IPS-20b (cell line): ENCODE measurements at regions not wholly inside any gene's neighbourhood (a gene's known extent, or its start where the extent isn't known, plus 50 kb on each side); places are given as distances from the start of the nearest gene placed in this dataset.

Experiments used
- H3K27ac ChIP-seq: one replicate; pipeline ENCODE4 v1.5.1; 2013; ENCODE audit warnings: low read length
- H3K27me3 ChIP-seq: 2 replicates; pipeline ENCODE4 v1.6.1; 2013; ENCODE audit warnings: mild to moderate bottlenecking, low read length, inconsistent platforms; ENCODE audit not compliant: insufficient read depth
- H3K36me3 ChIP-seq: 2 replicates; pipeline ENCODE4 v1.6.1; 2013; ENCODE audit warnings: low read depth, mild to moderate bottlenecking, inconsistent platforms, low read length, moderate library complexity; ENCODE audit not compliant: insufficient read depth
- H3K4me1 ChIP-seq: 2 replicates; pipeline ENCODE4 v1.6.1; 2013; ENCODE audit warnings: mild to moderate bottlenecking, control low read depth, inconsistent platforms, low read length, moderate library complexity; ENCODE audit not compliant: insufficient read depth
- H3K4me3 ChIP-seq: 2 replicates; pipeline ENCODE4 v1.5.1; 2013; ENCODE audit warnings: mild to moderate bottlenecking, low read length, inconsistent platforms
- H3K9ac ChIP-seq: 2 replicates; pipeline ENCODE4 v1.6.1; 2013; ENCODE audit warnings: low read depth, mild to moderate bottlenecking, inconsistent platforms, low read length, moderate library complexity
- H3K9me3 ChIP-seq: 2 replicates; pipeline ENCODE4 v1.6.1; 2013; ENCODE audit warnings: mild to moderate bottlenecking, low read depth, low read length, inconsistent platforms; ENCODE audit not compliant: insufficient read depth

GRCh38 chr16:7090628-7091115 is 242.0 kb upstream of the RBFOX1 start:
- Histone ChIP-seq H3K27ac (no peak overlapping the region), H3K9me3 (no peaks in the 10 kb centered on the region), H3K27me3 (peaks cover 4% of the 10 kb centered on the region; the same call in 1 of the 2 replicates), H3K36me3 (no peaks in the 10 kb centered on the region), H3K9ac (peak overlapping the region; percentile 12; the same call in 1 of the 2 replicates), H3K4me3 (no peak overlapping the region), H3K4me1 (peaks cover 22% of the 10 kb centered on the region; the same call in 1 of the 2 replicates)

GRCh38 chr16:7089751-7090150 is 242.9 kb upstream of the RBFOX1 start:
- Histone ChIP-seq H3K27me3 (peaks cover 5% of the 10 kb centered on the region; the same call in 1 of the 2 replicates), H3K9ac (peak overlapping the region; percentile 12; the same call in 1 of the 2 replicates), H3K4me1 (peaks cover 22% of the 10 kb centered on the region; the same call in 1 of the 2 replicates), H3K4me3 (peak overlapping the region; percentile 8; the same call in 1 of the 2 replicates), H3K9me3 (no peaks in the 10 kb centered on the region), H3K27ac (no peak overlapping the region), H3K36me3 (no peaks in the 10 kb centered on the region)

GRCh38 chr16:7088711-7089110 is 243.9 kb upstream of the RBFOX1 start:
- Histone ChIP-seq H3K27ac (no peak overlapping the region), H3K27me3 (peaks cover 5% of the 10 kb centered on the region; the same call in 1 of the 2 replicates), H3K9ac (no peak overlapping the region), H3K36me3 (no peaks in the 10 kb centered on the region), H3K9me3 (no peaks in the 10 kb centered on the region), H3K4me3 (no peak overlapping the region), H3K4me1 (peaks cover 22% of the 10 kb centered on the region; the same call in 1 of the 2 replicates)

- no peak overlapping the region for H3K9ac ChIP-seq
- H3K27me3 ChIP-seq = peaks cover 5% of the 10 kb centered on the region; the same call in 1 of the 2 replicates
- no peak overlapping the region for H3K27ac ChIP-seq
- peaks cover 22% of the 10 kb centered on the region; the same call in 1 of the 2 replicates for H3K4me1 ChIP-seq
- no peaks in the 10 kb centered on the region for H3K36me3 ChIP-seq
- no peaks in the 10 kb centered on the region for H3K9me3 ChIP-seq
- no peak overlapping the region for H3K4me3 ChIP-seq
Measured at GRCh38 chr16:7086822-7087616, 245.6 kb upstream of the RBFOX1 start.

GRCh38 chr16:7085776-7086175 is 246.9 kb upstream of the RBFOX1 start:
- Histone ChIP-seq H3K27me3 (peaks cover 5% of the 10 kb centered on the region; the same call in 1 of the 2 replicates), H3K4me1 (peaks cover 19% of the 10 kb centered on the region; the same call in 1 of the 2 replicates), H3K4me3 (no peak overlapping the region), H3K9me3 (no peaks in the 10 kb centered on the region), H3K27ac (no peak overlapping the region), H3K9ac (no peak overlapping the region), H3K36me3 (no peaks in the 10 kb centered on the region)

- H3K4me1 ChIP-seq = no peaks in the 10 kb centered on the region
- peaks cover 5% of the 10 kb centered on the region; the same call in 1 of the 2 replicates for H3K27me3 ChIP-seq
- no peaks in the 10 kb centered on the region for H3K9me3 ChIP-seq
- H3K9ac ChIP-seq = no peak overlapping the region
- H3K36me3 ChIP-seq = no peaks in the 10 kb centered on the region
- no peak overlapping the region for H3K4me3 ChIP-seq
- no peak overlapping the region for H3K27ac ChIP-seq
Measured at GRCh38 chr16:7083096-7083495, 249.5 kb upstream of the RBFOX1 start.

- no peaks in the 10 kb centered on the region for H3K36me3 ChIP-seq
- no peaks in the 10 kb centered on the region for H3K27me3 ChIP-seq
- H3K4me3 ChIP-seq = no peak overlapping the region
- H3K4me1 ChIP-seq = no peaks in the 10 kb centered on the region
- no peak overlapping the region for H3K9ac ChIP-seq
- no peak overlapping the region for H3K27ac ChIP-seq
- no peaks in the 10 kb centered on the region; the same call in 1 of the 2 replicates for H3K9me3 ChIP-seq
Measured at GRCh38 chr16:7077636-7078035, 255.0 kb upstream of the RBFOX1 start.

GRCh38 chr16:7074715-7075114 is 257.9 kb upstream of the RBFOX1 start:
- H3K27ac ChIP-seq = no peak overlapping the region
- H3K36me3 ChIP-seq = no peaks in the 10 kb centered on the region
- no peaks in the 10 kb centered on the region for H3K4me1 ChIP-seq
- H3K4me3 ChIP-seq = no peak overlapping the region
- H3K9ac ChIP-seq = no peak overlapping the region
- H3K27me3 ChIP-seq = no peaks in the 10 kb centered on the region
- H3K9me3 ChIP-seq = no peaks in the 10 kb centered on the region; the same call in 1 of the 2 replicates

- no peaks in the 10 kb centered on the region for H3K27me3 ChIP-seq
- H3K27ac ChIP-seq = no peak overlapping the region
- H3K4me3 ChIP-seq = no peak overlapping the region
- H3K36me3 ChIP-seq = no peaks in the 10 kb centered on the region
- H3K4me1 ChIP-seq = no peaks in the 10 kb centered on the region
- H3K9me3 ChIP-seq = no peaks in the 10 kb centered on the region
- no peak overlapping the region for H3K9ac ChIP-seq
Measured at GRCh38 chr16:7057458-7057857, 275.2 kb upstream of the RBFOX1 start.

GRCh38 chr16:7055443-7055842 is 277.2 kb upstream of the RBFOX1 start:
- no peak overlapping the region for H3K27ac ChIP-seq

GRCh38 chr16:7051591-7052349 is 280.9 kb upstream of the RBFOX1 start:
- Histone ChIP-seq H3K9me3 (no peaks in the 10 kb centered on the region), H3K4me1 (0 out of 2 replicates have a peak, but pooled peaks cover 3% of the 10 kb centered on the region), H3K9ac (no peak overlapping the region), H3K4me3 (no peak overlapping the region), H3K27me3 (no peaks in the 10 kb centered on the region), H3K27ac (no peak overlapping the region), H3K36me3 (no peaks in the 10 kb centered on the region)

More at GRCh38 chr16:7055443-7055842, 277.2 kb upstream of the RBFOX1 start:
- Histone ChIP-seq H3K4me3 (no peak overlapping the region), H3K9ac (no peak overlapping the region), H3K36me3 (no peaks in the 10 kb centered on the region), H3K9me3 (no peaks in the 10 kb centered on the region), H3K27me3 (no peaks in the 10 kb centered on the region), H3K4me1 (no peaks in the 10 kb centered on the region)
